MM.1S (cell line): ENCODE measurements at regions not wholly inside any gene's neighbourhood (a gene's known extent, or its start where the extent isn't known, plus 50 kb on each side); places are given as distances from the start of the nearest gene placed in this dataset.

Source experiments
- DNase-seq: peaks from one replicate; pipeline ENCODE4 v3.0.0-alpha.2; 2015
- H2AFZ ChIP-seq: fragments of 300-600 bp; sonication (generic); 2 replicates; pipeline ENCODE4 v1.6.0; 2016; ENCODE audit warnings: antibody characterized with exemption, low read length
- H3F3A ChIP-seq: fragments of 300-600 bp; sonication (generic); 2 replicates; pipeline ENCODE4 v1.6.1; 2016; ENCODE audit warnings: mild to moderate bottlenecking, antibody characterized with exemption, low read length, moderate library complexity, mixed read lengths; ENCODE audit not compliant: insufficient read depth
- H3K27ac ChIP-seq: fragments of 300-600 bp; sonication (generic); 2 replicates; pipeline ENCODE4 v1.5.1; 2016; ENCODE audit warnings: mild to moderate bottlenecking, low read length
- H3K27me3 ChIP-seq: fragments of 300-600 bp; sonication (generic); replicated peaks from 2 replicates; pipeline ENCODE4 v1.6.0; 2016; ENCODE audit warnings: low read length; ENCODE audit not compliant: insufficient read depth
- H3K36me3 ChIP-seq: fragments of 300-600 bp; sonication (generic); replicated peaks from 2 replicates; pipeline ENCODE4 v1.6.1; 2016; ENCODE audit warnings: mild to moderate bottlenecking, low read length, mixed read lengths; ENCODE audit not compliant: insufficient read depth
- H3K4me1 ChIP-seq: fragments of 300-600 bp; sonication (generic); 2 replicates; pipeline ENCODE4 v1.6.1; 2016; ENCODE audit warnings: low read length, mixed read lengths
- H3K4me2 ChIP-seq: fragments of 300-600 bp; sonication (generic); 2 replicates; pipeline ENCODE4 v1.6.0; 2016; ENCODE audit warnings: low read depth, low read length
- H3K4me3 ChIP-seq: fragments of 300-600 bp; sonication (generic); 2 replicates; pipeline ENCODE4 v1.5.1; 2016; ENCODE audit warnings: low read length, mixed read lengths
- H3K79me2 ChIP-seq: fragments of 300-600 bp; sonication (generic); 2 replicates; pipeline ENCODE4 v1.6.1; 2016; ENCODE audit warnings: mixed run types, low read length, mixed read lengths
- H3K9ac ChIP-seq: fragments of 300-600 bp; sonication (generic); 2 replicates; pipeline ENCODE4 v1.6.1; 2016; ENCODE audit warnings: low read length, mixed read lengths
- H3K9me2 ChIP-seq: fragments of 300-600 bp; sonication (generic); replicated peaks from 2 replicates; pipeline ENCODE4 v1.6.1; 2016; ENCODE audit warnings: mild to moderate bottlenecking, low read length, mixed read lengths; ENCODE audit not compliant: insufficient read depth
- H3K9me3 ChIP-seq: fragments of 300-600 bp; sonication (generic); replicated peaks from 2 replicates; pipeline ENCODE4 v1.6.1; 2016; ENCODE audit warnings: mild to moderate bottlenecking, low read length, mixed read lengths; ENCODE audit not compliant: insufficient read depth
- H4K20me1 ChIP-seq: fragments of 300-600 bp; sonication (generic); 2 replicates; pipeline ENCODE4 v1.6.1; 2016; ENCODE audit warnings: mild to moderate bottlenecking, low read length, moderate library complexity, mixed read lengths; ENCODE audit not compliant: insufficient read depth
- EZH2 ChIP-seq: fragments of 300-600 bp; sonication (generic); optimal IDR thresholded peaks from 2 replicates; pipeline ENCODE3; 2017; ENCODE audit warnings: low read depth, mild to moderate bottlenecking, antibody characterized with exemption, low read length, mixed read lengths
- EZH2phosphoT487 ChIP-seq: fragments of 300-600 bp; sonication (generic); IDR thresholded peaks from 2 replicates; pipeline ENCODE4 v1.6.1; 2018; ENCODE audit warnings: antibody characterized with exemption, low read length
- TF ChIP-seq, protein P1 (sequence below): fragments of 300-600 bp; sonication (generic); IDR thresholded peaks from 2 replicates; pipeline ENCODE4 v1.5.1; 2016; ENCODE audit warnings: antibody characterized with exemption, low read length, mixed read lengths

DNA sequence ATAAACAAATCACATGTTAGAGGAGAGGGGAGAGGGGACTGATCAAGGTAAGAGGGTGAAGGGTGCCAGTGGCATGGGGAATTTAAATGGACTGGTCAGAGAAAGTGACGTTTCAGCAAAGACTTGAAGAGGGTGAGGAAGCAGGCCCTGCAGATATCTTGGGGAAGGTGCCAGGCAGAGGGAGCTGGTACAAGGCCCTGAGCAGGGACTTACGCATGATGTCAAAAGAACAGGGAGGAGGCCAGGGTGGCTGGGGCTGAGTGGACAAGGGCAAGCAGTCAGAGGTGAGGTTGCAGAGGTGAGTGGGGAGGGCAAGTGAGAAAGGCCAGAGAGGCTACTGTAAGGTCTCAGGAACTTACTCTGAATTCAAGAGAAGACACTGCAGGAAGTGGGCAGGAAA, 53.3 kb upstream of the RMP24 start:
- H2AFZ ChIP-seq: no peak overlapping the region
- no peaks in the 10 kb centered on the region for H4K20me1 ChIP-seq
- H3K36me3 ChIP-seq: no peaks in the 10 kb centered on the region
- no peaks in the 10 kb centered on the region for H3K79me2 ChIP-seq
- no peak for TF ChIP-seq EZH2
- no peak overlapping the region for H3K4me3 ChIP-seq
- no peaks in the 10 kb centered on the region for H3K4me1 ChIP-seq
- H3K9me3 ChIP-seq: no peaks in the 10 kb centered on the region
- no peaks in the 10 kb centered on the region for H3K9me2 ChIP-seq
- no peaks in the 10 kb centered on the region for H3F3A ChIP-seq
- no peak overlapping the region for H3K4me2 ChIP-seq
- H3K27ac ChIP-seq: no peak overlapping the region
- H3K9ac ChIP-seq: no peak overlapping the region
- no peaks in the 10 kb centered on the region for H3K27me3 ChIP-seq
- DNase-seq: no peak

DNA sequence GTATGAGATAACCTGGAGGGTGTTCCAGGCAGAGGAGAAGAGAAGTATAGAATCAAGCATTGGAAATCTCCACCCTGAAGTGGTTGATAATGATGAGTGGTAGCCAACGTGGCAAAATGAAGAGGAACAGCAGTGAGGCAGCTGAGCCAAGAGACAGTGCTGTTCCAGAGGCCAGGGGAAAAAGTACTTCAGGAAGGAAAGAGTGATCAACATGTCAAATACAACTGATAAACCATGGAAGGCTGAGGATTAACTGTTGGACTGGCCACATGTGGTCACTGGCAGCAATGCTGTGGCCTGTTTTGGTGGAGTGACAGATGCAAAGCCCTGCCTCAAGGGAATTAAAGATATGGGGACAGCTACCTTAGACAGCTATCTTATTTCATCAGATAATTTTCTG, 51.9 kb upstream of the RMP24 start:
- no peaks in the 10 kb centered on the region for H4K20me1 ChIP-seq
- no peak overlapping the region for H3K4me3 ChIP-seq
- H3K36me3 ChIP-seq: no peaks in the 10 kb centered on the region
- TF ChIP-seq EZH2phosphoT487 (no peak), EZH2 (no peak)
- TF ChIP-seq, protein P1, sequence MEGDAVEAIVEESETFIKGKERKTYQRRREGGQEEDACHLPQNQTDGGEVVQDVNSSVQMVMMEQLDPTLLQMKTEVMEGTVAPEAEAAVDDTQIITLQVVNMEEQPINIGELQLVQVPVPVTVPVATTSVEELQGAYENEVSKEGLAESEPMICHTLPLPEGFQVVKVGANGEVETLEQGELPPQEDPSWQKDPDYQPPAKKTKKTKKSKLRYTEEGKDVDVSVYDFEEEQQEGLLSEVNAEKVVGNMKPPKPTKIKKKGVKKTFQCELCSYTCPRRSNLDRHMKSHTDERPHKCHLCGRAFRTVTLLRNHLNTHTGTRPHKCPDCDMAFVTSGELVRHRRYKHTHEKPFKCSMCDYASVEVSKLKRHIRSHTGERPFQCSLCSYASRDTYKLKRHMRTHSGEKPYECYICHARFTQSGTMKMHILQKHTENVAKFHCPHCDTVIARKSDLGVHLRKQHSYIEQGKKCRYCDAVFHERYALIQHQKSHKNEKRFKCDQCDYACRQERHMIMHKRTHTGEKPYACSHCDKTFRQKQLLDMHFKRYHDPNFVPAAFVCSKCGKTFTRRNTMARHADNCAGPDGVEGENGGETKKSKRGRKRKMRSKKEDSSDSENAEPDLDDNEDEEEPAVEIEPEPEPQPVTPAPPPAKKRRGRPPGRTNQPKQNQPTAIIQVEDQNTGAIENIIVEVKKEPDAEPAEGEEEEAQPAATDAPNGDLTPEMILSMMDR: no peak
- no peak for DNase-seq
- no peak overlapping the region for H2AFZ ChIP-seq
- H3K9ac ChIP-seq: no peak overlapping the region
- no peaks in the 10 kb centered on the region for H3K9me3 ChIP-seq
- H3F3A ChIP-seq: no peaks in the 10 kb centered on the region
- no peak overlapping the region for H3K4me2 ChIP-seq
- H3K27ac ChIP-seq: no peak overlapping the region
- H3K27me3 ChIP-seq: no peaks in the 10 kb centered on the region
- no peaks in the 10 kb centered on the region for H3K79me2 ChIP-seq
- H3K4me1 ChIP-seq: no peaks in the 10 kb centered on the region
- H3K9me2 ChIP-seq: no peaks in the 10 kb centered on the region
